NB4 (cell line): ENCODE measurements at regions not wholly inside any gene's neighbourhood (a gene's known extent, or its start where the extent isn't known, plus 50 kb on each side); places are given as distances from the start of the nearest gene placed in this dataset.

Experiments
- CTCF ChIP-seq: IDR thresholded peaks from one replicate; pipeline ENCODE4 v1.5.1; 2012; ENCODE audit warnings: low read depth, low read length
- MAX ChIP-seq: IDR thresholded peaks from 2 replicates; pipeline ENCODE4 v1.6.1; 2011; ENCODE audit warnings: low read depth, low read length
- MYC ChIP-seq: IDR thresholded peaks from 2 replicates; pipeline ENCODE4 v1.6.1; 2011; ENCODE audit warnings: low read depth, low read length
- POLR2A ChIP-seq: IDR thresholded peaks from 2 replicates; pipeline ENCODE4 v1.6.1; 2011; ENCODE audit warnings: mild to moderate bottlenecking; ENCODE audit not compliant: insufficient read length; ENCODE audit errors: extremely low read depth

- TF ChIP-seq CTCF (no peak), POLR2A (no peak), MAX (no peak), MYC (no peak)
These were observed 605.1 kb downstream of the KCTD8 start for GRCh38 chr4:43843501-43843900.
